SK-N-SH treated with all-trans-retinoic acid at 6 μM for 48 hours (cell line): ENCODE measurements at regions not wholly inside any gene's neighbourhood (a gene's known extent, or its start where the extent isn't known, plus 50 kb on each side); places are given as distances from the start of the nearest gene placed in this dataset.

ENCODE experiments used
- ATAC-seq: fragments of 200-7000 bp; cut with Tn5 transposase; 3 replicates; pipeline ENCODE4 v1.9.1; 2020; ENCODE audit warnings: mild to moderate bottlenecking, moderate library complexity
- ARNTL ChIP-seq: fragments of 450-650 bp; formaldehyde crosslinking; IDR thresholded peaks from 2 replicates; pipeline ENCODE4 v1.5.0; 2020; ENCODE audit warnings: low read depth, mild to moderate bottlenecking, moderate library complexity, borderline replicate concordance
- BACH2 ChIP-seq: fragments of 250-450 bp; sonication (Bioruptor Pico); IDR thresholded peaks from 2 replicates; pipeline ENCODE4 v1.9.0; 2021; ENCODE audit warnings: mild to moderate bottlenecking, borderline replicate concordance
- CSDC2 ChIP-seq: fragments of 250-450 bp; sonication (Bioruptor Pico); IDR thresholded peaks from 2 replicates; pipeline ENCODE4 v1.5.0; 2020; ENCODE audit warnings: mild to moderate bottlenecking, moderate library complexity
- ESRRG ChIP-seq: fragments of 250-450 bp; sonication (Bioruptor Pico); IDR thresholded peaks from 2 replicates; pipeline ENCODE4 v1.6.1; 2021; ENCODE audit warnings: mild to moderate bottlenecking
- GLIS3 ChIP-seq: fragments of 250-450 bp; sonication (Bioruptor Pico); IDR thresholded peaks from 2 replicates; pipeline ENCODE4 v1.5.0; 2020; ENCODE audit warnings: mild to moderate bottlenecking, moderate library complexity
- ISL1 ChIP-seq: fragments of 250-450 bp; sonication (Bioruptor Pico); IDR thresholded peaks from 2 replicates; pipeline ENCODE4 v2.1.2; 2022; ENCODE audit warnings: mild to moderate bottlenecking, moderate library complexity
- OSR1 ChIP-seq: fragments of 250-450 bp; sonication (Bioruptor Pico); IDR thresholded peaks from 2 replicates; pipeline ENCODE4 v1.8.0; 2022; ENCODE audit warnings: moderate library complexity, mild to moderate bottlenecking, inconsistent platforms
- PPARA ChIP-seq: fragments of 250-450 bp; sonication (Bioruptor Pico); IDR thresholded peaks from 2 replicates; pipeline ENCODE4 v1.5.0; 2020; ENCODE audit warnings: mild to moderate bottlenecking, borderline replicate concordance
- RARB ChIP-seq: fragments of 250-450 bp; sonication (Bioruptor Pico); IDR thresholded peaks from 2 replicates; pipeline ENCODE4 v1.8.0; 2021; ENCODE audit warnings: mild to moderate bottlenecking, moderate library complexity
- TCF4 ChIP-seq: fragments of 250-450 bp; sonication (Bioruptor Pico); IDR thresholded peaks from 2 replicates; pipeline ENCODE4 v1.8.0; 2021; ENCODE audit warnings: mild to moderate bottlenecking, moderate library complexity, borderline replicate concordance
- TOX ChIP-seq: fragments of 250-450 bp; sonication (Bioruptor Pico); IDR thresholded peaks from 2 replicates; pipeline ENCODE4 v1.8.0; 2021; ENCODE audit warnings: mild to moderate bottlenecking, moderate library complexity, borderline replicate concordance
- ZC3H10 ChIP-seq: fragments of 250-450 bp; sonication (Bioruptor Pico); IDR thresholded peaks from 2 replicates; pipeline ENCODE4 v1.5.1; 2021; ENCODE audit warnings: mild to moderate bottlenecking, moderate library complexity
- ZFP30 ChIP-seq: fragments of 450-650 bp; formaldehyde crosslinking; IDR thresholded peaks from 2 replicates; pipeline ENCODE4 v1.5.0; 2022; ENCODE audit warnings: mild to moderate bottlenecking, moderate library complexity
- ZNF565 ChIP-seq: fragments of 450-650 bp; formaldehyde crosslinking; conservative IDR thresholded peaks from 2 replicates; pipeline ENCODE4 v1.5.0; 2020; ENCODE audit warnings: low read depth, mild to moderate bottlenecking, moderate library complexity
- ZNF70 ChIP-seq: fragments of 450-650 bp; formaldehyde crosslinking; IDR thresholded peaks from 2 replicates; pipeline ENCODE4 v1.5.0; 2020; ENCODE audit warnings: mild to moderate bottlenecking, moderate library complexity
- ZNF8 ChIP-seq: fragments of 450-650 bp; formaldehyde crosslinking; IDR thresholded peaks from 2 replicates; pipeline ENCODE4 v1.5.0; 2020; ENCODE audit warnings: mild to moderate bottlenecking, moderate library complexity
- TF ChIP-seq, protein P1 (sequence below): fragments of 250-450 bp; sonication (Bioruptor Pico); IDR thresholded peaks from 2 replicates; pipeline ENCODE4 v1.5.1; 2020; ENCODE audit warnings: low read depth, mild to moderate bottlenecking, moderate library complexity
- TF ChIP-seq, protein P2 (sequence below): fragments of 250-450 bp; sonication (Bioruptor Pico); IDR thresholded peaks from 2 replicates; pipeline ENCODE4 v1.5.1; 2021; ENCODE audit warnings: mild to moderate bottlenecking, moderate library complexity
- TF ChIP-seq, protein P3 (sequence below): fragments of 250-450 bp; sonication (Bioruptor Pico); IDR thresholded peaks from 2 replicates; pipeline ENCODE4 v1.8.0; 2020; ENCODE audit warnings: mild to moderate bottlenecking, moderate library complexity, borderline replicate concordance
- TF ChIP-seq, protein P4 (sequence below): fragments of 250-450 bp; sonication (Bioruptor Pico); IDR thresholded peaks from 2 replicates; pipeline ENCODE4 v1.5.0; 2020; ENCODE audit warnings: mild to moderate bottlenecking, moderate library complexity

DNA sequence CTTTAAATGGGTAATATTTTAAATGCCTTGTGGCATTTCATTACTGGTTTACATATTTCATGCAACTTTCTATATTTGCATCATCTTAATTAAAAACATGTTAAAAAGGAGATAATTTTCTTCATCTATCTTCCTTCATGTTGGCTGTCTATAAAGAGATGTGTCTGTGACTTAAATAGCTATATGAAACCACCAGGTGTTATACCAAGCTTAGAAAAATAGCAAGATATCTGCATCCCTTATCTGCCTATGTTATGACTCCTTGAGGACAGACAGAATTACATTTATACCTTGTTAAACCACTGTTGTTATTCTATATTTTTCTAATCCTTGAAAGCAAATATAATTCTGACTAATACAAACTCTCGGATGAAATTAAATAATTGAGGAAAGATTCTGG is 763.8 kb upstream of the GALNTL6 start:
- TF ChIP-seq ZC3H10 (CRISPR knock-in tag) (no peak), ZNF70 (no peak), ZFP30 (CRISPR knock-in tag) (no peak), ZNF8 (CRISPR knock-in tag) (no peak), ARNTL (CRISPR knock-in tag) (no peak), RARB (CRISPR knock-in tag) (no peak), CSDC2 (no peak), ZNF565 (no peak), TCF4 (CRISPR knock-in tag) (no peak), ISL1 (CRISPR knock-in tag) (no peak), BACH2 (CRISPR knock-in tag) (no peak)
- TF ChIP-seq, protein P1, sequence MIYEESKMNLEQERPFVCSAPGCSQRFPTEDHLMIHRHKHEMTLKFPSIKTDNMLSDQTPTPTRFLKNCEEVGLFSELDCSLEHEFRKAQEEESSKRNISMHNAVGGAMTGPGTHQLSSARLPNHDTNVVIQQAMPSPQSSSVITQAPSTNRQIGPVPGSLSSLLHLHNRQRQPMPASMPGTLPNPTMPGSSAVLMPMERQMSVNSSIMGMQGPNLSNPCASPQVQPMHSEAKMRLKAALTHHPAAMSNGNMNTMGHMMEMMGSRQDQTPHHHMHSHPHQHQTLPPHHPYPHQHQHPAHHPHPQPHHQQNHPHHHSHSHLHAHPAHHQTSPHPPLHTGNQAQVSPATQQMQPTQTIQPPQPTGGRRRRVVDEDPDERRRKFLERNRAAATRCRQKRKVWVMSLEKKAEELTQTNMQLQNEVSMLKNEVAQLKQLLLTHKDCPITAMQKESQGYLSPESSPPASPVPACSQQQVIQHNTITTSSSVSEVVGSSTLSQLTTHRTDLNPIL (CRISPR knock-in tag), result no peak
- TF ChIP-seq, protein P2, sequence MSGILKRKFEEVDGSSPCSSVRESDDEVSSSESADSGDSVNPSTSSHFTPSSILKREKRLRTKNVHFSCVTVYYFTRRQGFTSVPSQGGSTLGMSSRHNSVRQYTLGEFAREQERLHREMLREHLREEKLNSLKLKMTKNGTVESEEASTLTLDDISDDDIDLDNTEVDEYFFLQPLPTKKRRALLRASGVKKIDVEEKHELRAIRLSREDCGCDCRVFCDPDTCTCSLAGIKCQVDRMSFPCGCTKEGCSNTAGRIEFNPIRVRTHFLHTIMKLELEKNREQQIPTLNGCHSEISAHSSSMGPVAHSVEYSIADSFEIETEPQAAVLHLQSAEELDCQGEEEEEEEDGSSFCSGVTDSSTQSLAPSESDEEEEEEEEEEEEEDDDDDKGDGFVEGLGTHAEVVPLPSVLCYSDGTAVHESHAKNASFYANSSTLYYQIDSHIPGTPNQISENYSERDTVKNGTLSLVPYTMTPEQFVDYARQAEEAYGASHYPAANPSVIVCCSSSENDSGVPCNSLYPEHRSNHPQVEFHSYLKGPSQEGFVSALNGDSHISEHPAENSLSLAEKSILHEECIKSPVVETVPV, result no peak
- no peak for ATAC-seq

DNA sequence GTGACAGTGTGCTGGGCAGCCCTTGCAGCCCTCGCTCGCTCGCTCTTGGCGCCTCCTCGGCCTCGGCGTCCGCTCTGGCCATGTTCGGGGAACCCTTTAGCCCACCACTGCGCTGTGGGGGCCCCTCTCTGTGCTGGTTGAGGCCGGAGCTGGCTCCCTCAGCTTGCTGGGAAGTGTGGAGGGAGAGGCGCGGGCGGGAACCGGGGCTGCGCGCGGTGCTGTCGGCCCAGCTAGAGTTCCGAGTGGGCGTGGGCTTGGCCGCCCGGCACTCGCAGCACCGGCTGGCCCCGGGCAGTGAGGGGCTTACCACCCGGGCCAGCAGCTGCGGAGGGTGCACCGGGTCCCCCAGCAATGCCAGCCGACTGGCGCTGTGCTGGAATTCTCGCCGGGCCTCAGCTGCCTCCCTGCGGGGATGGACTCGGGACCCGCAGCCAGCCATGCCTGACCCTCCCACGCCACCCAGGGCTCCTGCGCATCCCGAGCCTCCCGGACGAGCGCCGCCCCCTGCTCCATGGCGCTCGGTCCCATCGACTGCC is 770.1 kb upstream of the GALNTL6 start:
- no peak for TF ChIP-seq ISL1 (CRISPR knock-in tag)
- no peak for TF ChIP-seq TOX
- TF ChIP-seq GLIS3 (CRISPR knock-in tag), result no peak

DNA sequence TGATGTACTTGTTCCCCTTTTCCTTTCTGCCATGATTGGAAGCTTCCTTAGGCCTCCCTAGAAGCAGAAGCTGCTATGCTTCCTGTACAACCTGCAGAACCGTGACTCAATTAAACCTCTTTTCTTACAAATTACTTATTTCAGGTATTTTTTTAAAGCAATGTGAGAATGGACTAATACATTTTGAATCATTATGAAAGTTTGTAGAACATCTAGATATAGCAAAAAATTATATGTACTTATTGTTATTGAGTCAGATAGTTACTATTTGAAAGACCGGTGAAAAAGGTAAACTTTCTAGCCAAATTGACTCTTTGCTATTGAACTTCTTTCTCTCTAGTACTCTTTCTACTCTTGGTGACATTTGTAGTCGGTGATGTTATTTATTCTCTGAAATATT is 777.3 kb upstream of the GALNTL6 start:
- ATAC-seq, result no peak
- no peak for TF ChIP-seq BACH2 (CRISPR knock-in tag)
- TF ChIP-seq, protein P1 (CRISPR knock-in tag), result no peak
- TF ChIP-seq ZNF70, result no peak
- no peak for TF ChIP-seq ZNF565
- TF ChIP-seq, protein P3, sequence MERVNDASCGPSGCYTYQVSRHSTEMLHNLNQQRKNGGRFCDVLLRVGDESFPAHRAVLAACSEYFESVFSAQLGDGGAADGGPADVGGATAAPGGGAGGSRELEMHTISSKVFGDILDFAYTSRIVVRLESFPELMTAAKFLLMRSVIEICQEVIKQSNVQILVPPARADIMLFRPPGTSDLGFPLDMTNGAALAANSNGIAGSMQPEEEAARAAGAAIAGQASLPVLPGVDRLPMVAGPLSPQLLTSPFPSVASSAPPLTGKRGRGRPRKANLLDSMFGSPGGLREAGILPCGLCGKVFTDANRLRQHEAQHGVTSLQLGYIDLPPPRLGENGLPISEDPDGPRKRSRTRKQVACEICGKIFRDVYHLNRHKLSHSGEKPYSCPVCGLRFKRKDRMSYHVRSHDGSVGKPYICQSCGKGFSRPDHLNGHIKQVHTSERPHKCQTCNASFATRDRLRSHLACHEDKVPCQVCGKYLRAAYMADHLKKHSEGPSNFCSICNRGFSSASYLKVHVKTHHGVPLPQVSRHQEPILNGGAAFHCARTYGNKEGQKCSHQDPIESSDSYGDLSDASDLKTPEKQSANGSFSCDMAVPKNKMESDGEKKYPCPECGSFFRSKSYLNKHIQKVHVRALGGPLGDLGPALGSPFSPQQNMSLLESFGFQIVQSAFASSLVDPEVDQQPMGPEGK, result no peak
- no peak for TF ChIP-seq ZFP30 (CRISPR knock-in tag)
- TF ChIP-seq CSDC2, result no peak
- TF ChIP-seq GLIS3 (CRISPR knock-in tag), result no peak
- TF ChIP-seq TOX, result no peak
- no peak for TF ChIP-seq ISL1 (CRISPR knock-in tag)
- no peak for TF ChIP-seq TCF4 (CRISPR knock-in tag)
- no peak for TF ChIP-seq OSR1 (CRISPR knock-in tag)
- TF ChIP-seq PPARA (CRISPR knock-in tag), result no peak
- TF ChIP-seq ESRRG (CRISPR knock-in tag), result no peak
- no peak for TF ChIP-seq ZNF8 (CRISPR knock-in tag)
- TF ChIP-seq ARNTL (CRISPR knock-in tag), result no peak
- TF ChIP-seq, protein P2, result no peak
- TF ChIP-seq, protein P4, sequence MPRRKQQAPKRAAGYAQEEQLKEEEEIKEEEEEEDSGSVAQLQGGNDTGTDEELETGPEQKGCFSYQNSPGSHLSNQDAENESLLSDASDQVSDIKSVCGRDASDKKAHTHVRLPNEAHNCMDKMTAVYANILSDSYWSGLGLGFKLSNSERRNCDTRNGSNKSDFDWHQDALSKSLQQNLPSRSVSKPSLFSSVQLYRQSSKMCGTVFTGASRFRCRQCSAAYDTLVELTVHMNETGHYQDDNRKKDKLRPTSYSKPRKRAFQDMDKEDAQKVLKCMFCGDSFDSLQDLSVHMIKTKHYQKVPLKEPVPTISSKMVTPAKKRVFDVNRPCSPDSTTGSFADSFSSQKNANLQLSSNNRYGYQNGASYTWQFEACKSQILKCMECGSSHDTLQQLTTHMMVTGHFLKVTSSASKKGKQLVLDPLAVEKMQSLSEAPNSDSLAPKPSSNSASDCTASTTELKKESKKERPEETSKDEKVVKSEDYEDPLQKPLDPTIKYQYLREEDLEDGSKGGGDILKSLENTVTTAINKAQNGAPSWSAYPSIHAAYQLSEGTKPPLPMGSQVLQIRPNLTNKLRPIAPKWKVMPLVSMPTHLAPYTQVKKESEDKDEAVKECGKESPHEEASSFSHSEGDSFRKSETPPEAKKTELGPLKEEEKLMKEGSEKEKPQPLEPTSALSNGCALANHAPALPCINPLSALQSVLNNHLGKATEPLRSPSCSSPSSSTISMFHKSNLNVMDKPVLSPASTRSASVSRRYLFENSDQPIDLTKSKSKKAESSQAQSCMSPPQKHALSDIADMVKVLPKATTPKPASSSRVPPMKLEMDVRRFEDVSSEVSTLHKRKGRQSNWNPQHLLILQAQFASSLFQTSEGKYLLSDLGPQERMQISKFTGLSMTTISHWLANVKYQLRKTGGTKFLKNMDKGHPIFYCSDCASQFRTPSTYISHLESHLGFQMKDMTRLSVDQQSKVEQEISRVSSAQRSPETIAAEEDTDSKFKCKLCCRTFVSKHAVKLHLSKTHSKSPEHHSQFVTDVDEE (CRISPR knock-in tag), result no peak
- TF ChIP-seq, all 23 proteins: peak for 0

More for the DNA sequence above, 770.1 kb upstream of the GALNTL6 start:
- ATAC-seq, result no peak
